Peyer's patch (tissue), 4 donors: ENCODE measurements at regions not wholly inside any gene's neighbourhood (a gene's known extent, or its start where the extent isn't known, plus 50 kb on each side); places are given as distances from the start of the nearest gene placed in this dataset.

Experiments
- CTCF ChIP-seq, 6 experiments: fragments of 450-650 bp in 4 of 6; fragments of 200-600 bp in 2 of 6; sonication (generic) in 1 of 6; IDR thresholded peaks; one replicate each; pipeline ENCODE4 v1.5.1; 2017 to 2019; ENCODE audit warnings: antibody characterized with exemption in 6 of 6, mild to moderate bottlenecking in 3 of 6, moderate library complexity in 1 of 6
- POLR2A ChIP-seq, 2 donors: fragments of 450-650 bp; IDR thresholded peaks; one replicate each; pipeline ENCODE4 v1.5.1; 2017; ENCODE audit warnings: antibody characterized with exemption in 2 of 2, mild to moderate bottlenecking in 2 of 2, moderate library complexity in 2 of 2

GRCh38 chr18:28363124-28363523 lies 186.2 kb upstream of the CDH2 start:
- TF ChIP-seq CTCF (IDR thresholded peaks at IDR 0.05) (no peak), POLR2A (IDR thresholded peaks at IDR 0.05) (no peak)
